Tibial artery (tissue), 4 donors: ENCODE measurements at regions not wholly inside any gene's neighbourhood (a gene's known extent, or its start where the extent isn't known, plus 50 kb on each side); places are given as distances from the start of the nearest gene placed in this dataset.

Experiments
- DNase-seq, 2 donors: peaks; one replicate each; pipeline ENCODE4 v3.0.0-alpha.2; 2019
- H3K27ac ChIP-seq, 2 donors: fragments of 200-600 bp; sonication (generic) in 1 of 2; 1 replicate in 1 of 2; 2 replicates in 1 of 2; pipeline ENCODE4 v1.5.1; 2018 to 2019; ENCODE audit warnings: mild to moderate bottlenecking in 1 of 2
- H3K27me3 ChIP-seq, 2 donors: fragments of 200-600 bp; sonication (generic) in 1 of 2; one replicate each; pipeline versions ENCODE4 v1.5.1 to v1.6.0; 2016 to 2019
- H3K36me3 ChIP-seq, 3 donors: fragments of 200-600 bp; sonication (generic) in 2 of 3; one replicate each; pipeline ENCODE4 v1.5.1; 2016 to 2019; ENCODE audit warnings: mild to moderate bottlenecking in 2 of 3
- H3K4me1 ChIP-seq, 4 donors: fragments of 200-600 bp; sonication (generic) in 2 of 4; 1 replicate in 3 of 4; 2 replicates in 1 of 4; pipeline ENCODE4 v1.5.1; 2016 to 2019
- H3K4me3 ChIP-seq, 2 donors: fragments of 200-600 bp; sonication (generic) in 1 of 2; 1 replicate in 1 of 2; 2 replicates in 1 of 2; pipeline ENCODE4 v1.5.1; 2018 to 2019; ENCODE audit warnings: mild to moderate bottlenecking in 2 of 2
- H3K9me3 ChIP-seq, 3 donors: fragments of 200-600 bp; sonication (generic) in 1 of 3; one replicate each; pipeline ENCODE4 v1.5.1; 2016 to 2019
- intact Hi-C: fragments of 100-400 bp; cut with DNase I; formaldehyde crosslinking; loops from one replicate; pipeline ENCODE4 v1.15.0; 2023; ENCODE audit warnings: low total_unique reads
- TF ChIP-seq, protein P1 (sequence below), 2 experiments: fragments of 200-600 bp in 1 of 2; fragments of 450-650 bp in 1 of 2; IDR thresholded peaks; one replicate each; pipeline ENCODE4 v1.5.1; 2017 to 2019; ENCODE audit warnings: antibody characterized with exemption in 2 of 2, mild to moderate bottlenecking in 1 of 2, moderate library complexity in 1 of 2

DNA sequence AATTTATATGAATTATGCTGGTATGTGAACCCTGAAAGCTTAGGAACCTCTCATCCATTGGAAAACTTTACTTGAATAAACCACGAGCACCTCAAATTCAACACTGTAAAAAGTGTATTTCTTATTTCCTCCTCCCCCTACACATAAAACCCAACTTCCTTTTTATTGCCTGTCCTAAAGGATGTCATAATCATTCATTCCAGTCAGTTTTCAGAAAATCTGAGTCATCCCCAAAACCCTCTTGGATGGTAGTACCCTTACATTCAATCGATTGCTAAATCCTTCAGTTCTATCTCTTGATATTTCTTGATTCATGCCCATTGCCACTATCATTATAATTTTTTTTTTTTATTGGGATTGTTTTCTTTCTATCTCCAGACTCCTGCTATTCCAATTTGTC, 91.1 kb upstream of the ATP8A1 start:
- no peak overlapping the region for H3K4me3 ChIP-seq
- no peaks in the 10 kb centered on the region for H3K36me3 ChIP-seq
- no peak for DNase-seq
- no peak overlapping the region for H3K27ac ChIP-seq
- intact Hi-C loops = no loop called here
- no peaks in the 10 kb centered on the region for H3K27me3 ChIP-seq
- no peaks in the 10 kb centered on the region for H3K4me1 ChIP-seq
- no peaks in the 10 kb centered on the region for H3K9me3 ChIP-seq
- TF ChIP-seq, protein P1, sequence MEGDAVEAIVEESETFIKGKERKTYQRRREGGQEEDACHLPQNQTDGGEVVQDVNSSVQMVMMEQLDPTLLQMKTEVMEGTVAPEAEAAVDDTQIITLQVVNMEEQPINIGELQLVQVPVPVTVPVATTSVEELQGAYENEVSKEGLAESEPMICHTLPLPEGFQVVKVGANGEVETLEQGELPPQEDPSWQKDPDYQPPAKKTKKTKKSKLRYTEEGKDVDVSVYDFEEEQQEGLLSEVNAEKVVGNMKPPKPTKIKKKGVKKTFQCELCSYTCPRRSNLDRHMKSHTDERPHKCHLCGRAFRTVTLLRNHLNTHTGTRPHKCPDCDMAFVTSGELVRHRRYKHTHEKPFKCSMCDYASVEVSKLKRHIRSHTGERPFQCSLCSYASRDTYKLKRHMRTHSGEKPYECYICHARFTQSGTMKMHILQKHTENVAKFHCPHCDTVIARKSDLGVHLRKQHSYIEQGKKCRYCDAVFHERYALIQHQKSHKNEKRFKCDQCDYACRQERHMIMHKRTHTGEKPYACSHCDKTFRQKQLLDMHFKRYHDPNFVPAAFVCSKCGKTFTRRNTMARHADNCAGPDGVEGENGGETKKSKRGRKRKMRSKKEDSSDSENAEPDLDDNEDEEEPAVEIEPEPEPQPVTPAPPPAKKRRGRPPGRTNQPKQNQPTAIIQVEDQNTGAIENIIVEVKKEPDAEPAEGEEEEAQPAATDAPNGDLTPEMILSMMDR (IDR thresholded peaks at IDR 0.05) = no peak

- no peaks in the 10 kb centered on the region for H3K36me3 ChIP-seq
- intact Hi-C loops = no loop called here
- H3K27me3 ChIP-seq = no peaks in the 10 kb centered on the region
- no peaks in the 10 kb centered on the region for H3K4me1 ChIP-seq
- H3K9me3 ChIP-seq = peaks cover 0 to 5% (median 3%) of the 10 kb centered on the region in 3 donors
- no peak overlapping the region for H3K27ac ChIP-seq
- TF ChIP-seq, protein P1 (IDR thresholded peaks at IDR 0.05) = no peak
- DNase-seq = no peak
- H3K4me3 ChIP-seq = no peak overlapping the region
These were observed 79.8 kb upstream of the ATP8A1 start for GRCh38 chr4:42736527-42737195.

DNA sequence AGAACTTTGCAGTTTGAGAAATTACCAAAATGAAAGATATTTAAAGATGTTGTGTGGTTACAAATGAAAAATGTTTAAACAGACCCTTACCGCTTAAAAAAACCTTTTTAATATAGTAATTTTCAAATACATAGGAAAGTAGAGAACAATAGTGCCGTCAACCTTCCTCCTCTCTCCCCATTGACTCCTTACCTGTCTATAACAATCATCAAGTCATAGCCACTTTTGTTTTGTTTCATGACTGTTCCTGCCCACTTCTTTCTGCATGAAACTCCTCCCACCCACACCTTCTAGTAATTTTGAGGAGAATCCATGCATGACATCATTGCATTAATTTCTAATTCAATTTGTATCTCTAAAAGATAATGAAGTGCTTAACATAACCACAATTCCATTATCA, 76.5 kb upstream of the ATP8A1 start:
- DNase-seq = no peak
- Histone ChIP-seq H3K9me3 (peaks cover 0 to 5% (median 3%) of the 10 kb centered on the region in 3 donors), H3K4me1 (no peaks in the 10 kb centered on the region), H3K36me3 (no peaks in the 10 kb centered on the region), H3K27me3 (no peaks in the 10 kb centered on the region), H3K4me3 (no peak overlapping the region), H3K27ac (no peak overlapping the region)
- intact Hi-C loops = no loop called here
- TF ChIP-seq, protein P1 (IDR thresholded peaks at IDR 0.05) = no peak

GRCh38 chr4:42732776-42733175, 75.9 kb upstream of the ATP8A1 start:
- no peak overlapping the region for H3K4me3 ChIP-seq
- intact Hi-C loops = no loop called here
- TF ChIP-seq, protein P1 (IDR thresholded peaks at IDR 0.05) = no peak
- no peak overlapping the region for H3K27ac ChIP-seq
- H3K4me1 ChIP-seq = no peaks in the 10 kb centered on the region
- peaks cover 0 to under 1% (median 0%) of the 10 kb centered on the region in 3 donors for H3K9me3 ChIP-seq
- DNase-seq = no peak
- H3K36me3 ChIP-seq = no peaks in the 10 kb centered on the region
- H3K27me3 ChIP-seq = no peaks in the 10 kb centered on the region

GRCh38 chr4:42729505-42730237, 72.8 kb upstream of the ATP8A1 start:
- TF ChIP-seq, protein P1 (IDR thresholded peaks at IDR 0.05) = no peak
- no peaks in the 10 kb centered on the region for H3K9me3 ChIP-seq
- H3K4me3 ChIP-seq = no peak overlapping the region
- H3K27me3 ChIP-seq = no peaks in the 10 kb centered on the region
- intact Hi-C loops = no loop called here
- DNase-seq = no peak
- no peaks in the 10 kb centered on the region for H3K36me3 ChIP-seq
- no peak overlapping the region for H3K27ac ChIP-seq
- no peaks in the 10 kb centered on the region for H3K4me1 ChIP-seq
